ENCODE measurements at regions not wholly inside any gene's neighbourhood (a gene's known extent, or its start where the extent isn't known, plus 50 kb on each side); places are given as distances from the start of the nearest gene placed in this dataset.
"Not testable (repeated sequence)": the region's sequence is repeated elsewhere in the genome, so short reads cannot be mapped to it uniquely, and the experiment has no call there.

DNA sequence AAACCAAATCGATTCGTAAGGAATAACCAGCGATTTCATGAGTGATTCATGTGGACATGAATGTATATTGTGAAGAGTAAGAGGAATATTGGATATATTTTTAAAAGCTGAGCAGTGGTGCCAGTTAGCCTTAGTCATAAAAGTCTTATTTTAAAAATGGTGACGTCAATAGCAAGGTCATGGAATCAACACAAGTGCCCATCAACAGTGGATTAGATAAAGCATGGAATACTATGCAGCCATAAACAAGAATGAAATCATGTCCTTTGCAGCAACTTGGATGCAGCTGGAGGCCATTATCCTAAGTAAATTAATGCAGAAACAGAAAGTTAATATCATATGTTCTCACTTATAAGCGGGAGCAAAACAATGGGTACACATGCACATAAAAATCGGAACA is 89.0 kb upstream of the STOX2 start:
- no peaks in the 10 kb centered on the region for H4K20me1 ChIP-seq (ENCODE audit: control insufficient read depth, extremely low read depth, insufficient read depth, low read length)
- H3K79me2 ChIP-seq (ENCODE audit: control insufficient read depth, insufficient read depth, low read length) = no peaks in the 10 kb centered on the region
- H3K4me3 ChIP-seq (ENCODE audit: control insufficient read depth in 2 of 3, extremely low read depth in 1 of 3, insufficient read depth in 2 of 3, low read depth in 1 of 3, low read length in 3 of 3) = no peak overlapping the region
- no peak overlapping the region for H3K4me2 ChIP-seq (ENCODE audit: control insufficient read depth, extremely low read depth, insufficient read depth, low read depth, low read length)
- no peak overlapping the region for H2AFZ ChIP-seq (ENCODE audit: control insufficient read depth, low read length)
- no peaks in the 10 kb centered on the region for H3K9me1 ChIP-seq (ENCODE audit: control insufficient read depth, extremely low read depth, insufficient read depth, low read length)
- TF ChIP-seq EZH2 (IDR thresholded peaks at IDR 0.05; ENCODE audit: low read length) = no peak
- TF ChIP-seq, protein P1, sequence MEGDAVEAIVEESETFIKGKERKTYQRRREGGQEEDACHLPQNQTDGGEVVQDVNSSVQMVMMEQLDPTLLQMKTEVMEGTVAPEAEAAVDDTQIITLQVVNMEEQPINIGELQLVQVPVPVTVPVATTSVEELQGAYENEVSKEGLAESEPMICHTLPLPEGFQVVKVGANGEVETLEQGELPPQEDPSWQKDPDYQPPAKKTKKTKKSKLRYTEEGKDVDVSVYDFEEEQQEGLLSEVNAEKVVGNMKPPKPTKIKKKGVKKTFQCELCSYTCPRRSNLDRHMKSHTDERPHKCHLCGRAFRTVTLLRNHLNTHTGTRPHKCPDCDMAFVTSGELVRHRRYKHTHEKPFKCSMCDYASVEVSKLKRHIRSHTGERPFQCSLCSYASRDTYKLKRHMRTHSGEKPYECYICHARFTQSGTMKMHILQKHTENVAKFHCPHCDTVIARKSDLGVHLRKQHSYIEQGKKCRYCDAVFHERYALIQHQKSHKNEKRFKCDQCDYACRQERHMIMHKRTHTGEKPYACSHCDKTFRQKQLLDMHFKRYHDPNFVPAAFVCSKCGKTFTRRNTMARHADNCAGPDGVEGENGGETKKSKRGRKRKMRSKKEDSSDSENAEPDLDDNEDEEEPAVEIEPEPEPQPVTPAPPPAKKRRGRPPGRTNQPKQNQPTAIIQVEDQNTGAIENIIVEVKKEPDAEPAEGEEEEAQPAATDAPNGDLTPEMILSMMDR (optimal IDR thresholded peaks at IDR 0.05 in 1 of 3, IDR thresholded peaks at IDR 0.05 in 1 of 3, conservative IDR thresholded peaks at IDR 0.05 in 1 of 3; ENCODE audit: extremely low read depth in 1 of 3, insufficient read depth in 2 of 3, low read length in 3 of 3) = no peak
- FAIRE-seq = no peak
- dilution Hi-C loops (cut with MboI; ENCODE audit: extremely low pct_ligation_motif_present, low sequenced_read_pairs) = no loop called here
- no peaks in the 10 kb centered on the region for H3K27me3 ChIP-seq (ENCODE audit: control insufficient read depth, extremely low read depth, insufficient read depth, low read length)
- no peaks in the 10 kb centered on the region for H3K4me1 ChIP-seq (ENCODE audit: control insufficient read depth, extremely low read depth, insufficient read depth, low read length)
- H3K36me3 ChIP-seq (ENCODE audit: control insufficient read depth in 2 of 2, extremely low read depth in 1 of 2, insufficient read depth in 2 of 2, low read length in 2 of 2) = no peaks in the 10 kb centered on the region
- H3K27ac ChIP-seq (ENCODE audit: control insufficient read depth, insufficient read depth, low read length) = no peak overlapping the region
- no peaks in the 10 kb centered on the region for H3K9me3 ChIP-seq (ENCODE audit: control insufficient read depth, low read depth, low read length)
- H3K9ac ChIP-seq (ENCODE audit: control insufficient read depth, extremely low read depth, insufficient read depth, low read length) = no peak overlapping the region
- no peak for DNase-seq (ENCODE audit: low read depth, low spot score)

DNA sequence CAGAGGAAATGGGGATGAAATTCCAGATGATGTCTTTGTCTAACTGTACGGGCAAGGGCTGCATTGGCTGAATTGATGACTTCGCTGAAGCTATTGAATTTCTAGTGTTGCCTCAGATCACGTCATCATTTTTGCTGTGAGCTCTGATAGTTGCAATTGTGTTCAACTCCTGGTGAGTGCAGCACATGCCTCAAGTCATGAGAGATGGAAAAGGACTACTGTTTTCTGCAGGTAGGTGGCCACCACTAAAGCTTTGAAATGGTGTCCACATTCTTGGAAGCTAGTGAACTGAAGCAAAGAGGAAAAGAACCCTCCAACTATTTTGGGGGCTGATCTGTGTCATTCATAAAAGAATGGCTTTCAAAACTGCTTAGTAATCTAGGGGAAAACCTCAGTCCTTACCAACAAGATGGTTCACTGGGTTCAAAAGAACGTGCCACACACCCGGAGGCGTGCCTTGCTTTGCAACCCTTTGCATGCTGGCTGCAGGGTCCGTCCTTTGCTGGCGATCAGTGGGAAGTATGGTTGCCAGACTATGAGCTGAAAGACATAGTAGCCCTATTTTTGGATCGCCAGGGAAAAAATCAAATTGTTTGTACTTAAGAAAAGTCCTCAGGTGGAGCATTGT is 88.1 kb upstream of the STOX2 start:
- Histone ChIP-seq H3K79me2 (ENCODE audit: control insufficient read depth, insufficient read depth, low read length) (no peaks in the 10 kb centered on the region), H3K4me1 (ENCODE audit: control insufficient read depth, extremely low read depth, insufficient read depth, low read length) (no peaks in the 10 kb centered on the region), H3K27ac (ENCODE audit: control insufficient read depth, insufficient read depth, low read length) (no peak overlapping the region), H2AFZ (ENCODE audit: control insufficient read depth, low read length) (no peak overlapping the region), H3K4me2 (ENCODE audit: control insufficient read depth, extremely low read depth, insufficient read depth, low read depth, low read length) (no peak overlapping the region), H3K27me3 (ENCODE audit: control insufficient read depth, extremely low read depth, insufficient read depth, low read length) (no peaks in the 10 kb centered on the region), H3K36me3 (ENCODE audit: control insufficient read depth in 2 of 2, extremely low read depth in 1 of 2, insufficient read depth in 2 of 2, low read length in 2 of 2) (no peaks in the 10 kb centered on the region), H3K9me3 (ENCODE audit: control insufficient read depth, low read depth, low read length) (no peaks in the 10 kb centered on the region), H3K4me3 (ENCODE audit: control insufficient read depth in 2 of 3, extremely low read depth in 1 of 3, insufficient read depth in 2 of 3, low read depth in 1 of 3, low read length in 3 of 3) (no peak overlapping the region), H3K9ac (ENCODE audit: control insufficient read depth, extremely low read depth, insufficient read depth, low read length) (no peak overlapping the region), H4K20me1 (ENCODE audit: control insufficient read depth, extremely low read depth, insufficient read depth, low read length) (no peaks in the 10 kb centered on the region), H3K9me1 (ENCODE audit: control insufficient read depth, extremely low read depth, insufficient read depth, low read length) (no peaks in the 10 kb centered on the region)
- no peak for FAIRE-seq
- dilution Hi-C loops (cut with MboI; ENCODE audit: extremely low pct_ligation_motif_present, low sequenced_read_pairs) = no loop called here
- no peak for DNase-seq (ENCODE audit: low read depth, low spot score)
- no peak for TF ChIP-seq EZH2 (IDR thresholded peaks at IDR 0.05; ENCODE audit: low read length)
- TF ChIP-seq, protein P1 (optimal IDR thresholded peaks at IDR 0.05 in 1 of 3, IDR thresholded peaks at IDR 0.05 in 1 of 3, conservative IDR thresholded peaks at IDR 0.05 in 1 of 3; ENCODE audit: extremely low read depth in 1 of 3, insufficient read depth in 2 of 3, low read length in 3 of 3) = no peak

DNA sequence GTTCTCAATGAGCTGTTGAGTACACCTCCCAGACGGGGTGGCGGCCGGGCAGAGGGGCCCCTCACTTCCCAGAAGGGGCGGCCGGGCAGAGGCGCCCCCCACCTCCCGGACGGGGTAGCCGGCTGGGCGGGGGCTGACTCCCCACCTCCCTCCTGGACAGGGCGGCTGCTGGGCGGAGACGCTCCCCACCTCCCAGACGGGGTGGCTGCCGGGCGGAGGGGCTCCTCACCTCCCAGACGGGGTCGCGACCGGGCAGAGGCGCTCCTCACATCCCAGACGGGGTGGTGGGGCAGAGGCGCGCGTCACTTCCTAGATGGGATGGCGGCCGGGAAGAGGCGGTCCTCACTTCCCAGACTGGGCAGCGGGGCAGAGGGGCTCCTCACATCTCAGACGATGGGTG is 86.5 kb upstream of the STOX2 start:
- dilution Hi-C loops (cut with MboI; ENCODE audit: extremely low pct_ligation_motif_present, low sequenced_read_pairs); H3K4me3 ChIP-seq (ENCODE audit: control insufficient read depth in 2 of 3, extremely low read depth in 1 of 3, insufficient read depth in 2 of 3, low read depth in 1 of 3, low read length in 3 of 3); H3K9me1 ChIP-seq (ENCODE audit: control insufficient read depth, extremely low read depth, insufficient read depth, low read length); H2AFZ ChIP-seq (ENCODE audit: control insufficient read depth, low read length); H3K9ac ChIP-seq (ENCODE audit: control insufficient read depth, extremely low read depth, insufficient read depth, low read length); H4K20me1 ChIP-seq (ENCODE audit: control insufficient read depth, extremely low read depth, insufficient read depth, low read length); H3K36me3 ChIP-seq (ENCODE audit: control insufficient read depth in 2 of 2, extremely low read depth in 1 of 2, insufficient read depth in 2 of 2, low read length in 2 of 2); H3K4me2 ChIP-seq (ENCODE audit: control insufficient read depth, extremely low read depth, insufficient read depth, low read depth, low read length); H3K9me3 ChIP-seq (ENCODE audit: control insufficient read depth, low read depth, low read length); DNase-seq (ENCODE audit: low read depth, low spot score); H3K27me3 ChIP-seq (ENCODE audit: control insufficient read depth, extremely low read depth, insufficient read depth, low read length); H3K79me2 ChIP-seq (ENCODE audit: control insufficient read depth, insufficient read depth, low read length); FAIRE-seq; H3K4me1 ChIP-seq (ENCODE audit: control insufficient read depth, extremely low read depth, insufficient read depth, low read length); H3K27ac ChIP-seq (ENCODE audit: control insufficient read depth, insufficient read depth, low read length): not testable (repeated sequence)

Measured in keratinocyte (primary cell).